GM23338 (cell line): ENCODE measurements at regions not wholly inside any gene's neighbourhood (a gene's known extent, or its start where the extent isn't known, plus 50 kb on each side); places are given as distances from the start of the nearest gene placed in this dataset.

Experiments
- CREB1 ChIP-seq: fragments of 250-450 bp; sonication (Bioruptor Pico); IDR thresholded peaks from 2 replicates; pipeline ENCODE4 v1.5.0; 2020; ENCODE audit warnings: low read depth, mild to moderate bottlenecking, moderate library complexity
- ETS1 ChIP-seq: IDR thresholded peaks from 2 replicates; pipeline ENCODE4 v1.6.1; 2016; ENCODE audit warnings: antibody characterized with exemption
- EZH2 ChIP-seq: fragments of 200-600 bp; sonication (generic); IDR thresholded peaks from one replicate; pipeline ENCODE4 v1.8.0; 2017; ENCODE audit warnings: antibody characterized with exemption, mild to moderate bottlenecking, low read depth; ENCODE audit not compliant: unreplicated experiment
- JUNB ChIP-seq: IDR thresholded peaks from one replicate; pipeline ENCODE4 v1.6.1; 2016; ENCODE audit warnings: antibody characterized with exemption; ENCODE audit not compliant: unreplicated experiment
- NANOG ChIP-seq: IDR thresholded peaks from 2 replicates; pipeline ENCODE4 v1.6.1; 2016; ENCODE audit warnings: antibody characterized with exemption, borderline replicate concordance
- ZNF331 ChIP-seq: fragments of 250-450 bp; sonication (Bioruptor Pico); IDR thresholded peaks from 2 replicates; pipeline ENCODE4 v1.5.0; 2020; ENCODE audit warnings: low read depth, mild to moderate bottlenecking, moderate library complexity
- ZNF462 ChIP-seq: fragments of 250-450 bp; sonication (Bioruptor Pico); IDR thresholded peaks from 2 replicates; pipeline ENCODE4 v1.5.0; 2020; ENCODE audit warnings: mild to moderate bottlenecking, moderate library complexity
- TF ChIP-seq, protein P1 (sequence below): IDR thresholded peaks from one replicate; pipeline ENCODE4 v1.6.1; 2018; ENCODE audit warnings: antibody characterized with exemption; ENCODE audit not compliant: unreplicated experiment

GRCh38 chrX:104419926-104420325 lies 146.1 kb upstream of the IL1RAPL2 start (continued):
- TF ChIP-seq ZNF462 (CRISPR knock-in tag): no peak
- TF ChIP-seq, protein P1, sequence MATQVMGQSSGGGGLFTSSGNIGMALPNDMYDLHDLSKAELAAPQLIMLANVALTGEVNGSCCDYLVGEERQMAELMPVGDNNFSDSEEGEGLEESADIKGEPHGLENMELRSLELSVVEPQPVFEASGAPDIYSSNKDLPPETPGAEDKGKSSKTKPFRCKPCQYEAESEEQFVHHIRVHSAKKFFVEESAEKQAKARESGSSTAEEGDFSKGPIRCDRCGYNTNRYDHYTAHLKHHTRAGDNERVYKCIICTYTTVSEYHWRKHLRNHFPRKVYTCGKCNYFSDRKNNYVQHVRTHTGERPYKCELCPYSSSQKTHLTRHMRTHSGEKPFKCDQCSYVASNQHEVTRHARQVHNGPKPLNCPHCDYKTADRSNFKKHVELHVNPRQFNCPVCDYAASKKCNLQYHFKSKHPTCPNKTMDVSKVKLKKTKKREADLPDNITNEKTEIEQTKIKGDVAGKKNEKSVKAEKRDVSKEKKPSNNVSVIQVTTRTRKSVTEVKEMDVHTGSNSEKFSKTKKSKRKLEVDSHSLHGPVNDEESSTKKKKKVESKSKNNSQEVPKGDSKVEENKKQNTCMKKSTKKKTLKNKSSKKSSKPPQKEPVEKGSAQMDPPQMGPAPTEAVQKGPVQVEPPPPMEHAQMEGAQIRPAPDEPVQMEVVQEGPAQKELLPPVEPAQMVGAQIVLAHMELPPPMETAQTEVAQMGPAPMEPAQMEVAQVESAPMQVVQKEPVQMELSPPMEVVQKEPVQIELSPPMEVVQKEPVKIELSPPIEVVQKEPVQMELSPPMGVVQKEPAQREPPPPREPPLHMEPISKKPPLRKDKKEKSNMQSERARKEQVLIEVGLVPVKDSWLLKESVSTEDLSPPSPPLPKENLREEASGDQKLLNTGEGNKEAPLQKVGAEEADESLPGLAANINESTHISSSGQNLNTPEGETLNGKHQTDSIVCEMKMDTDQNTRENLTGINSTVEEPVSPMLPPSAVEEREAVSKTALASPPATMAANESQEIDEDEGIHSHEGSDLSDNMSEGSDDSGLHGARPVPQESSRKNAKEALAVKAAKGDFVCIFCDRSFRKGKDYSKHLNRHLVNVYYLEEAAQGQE: no peak
- no peak for TF ChIP-seq EZH2
- no peak for TF ChIP-seq ETS1
- no peak for TF ChIP-seq ZNF331
- TF ChIP-seq CREB1: no peak
- no peak for TF ChIP-seq NANOG
- TF ChIP-seq JUNB: no peak
